ENCODE measurements at regions not wholly inside any gene's neighbourhood (a gene's known extent, or its start where the extent isn't known, plus 50 kb on each side); places are given as distances from the start of the nearest gene placed in this dataset.

GRCh38 chr1:112237983-112238545, 157.9 kb upstream of the CTTNBP2NL start:
- H3K4me2 ChIP-seq (ENCODE audit: control insufficient read depth, insufficient read depth) = no peak overlapping the region
- no peaks in the 10 kb centered on the region for H3K9me3 ChIP-seq (replicated peaks; ENCODE audit: control insufficient read depth, insufficient read depth, low read length)

GRCh38 chr1:112239683-112240330, 156.2 kb upstream of the CTTNBP2NL start:
- H3K9ac ChIP-seq (ENCODE audit: control insufficient read depth, insufficient read depth, low read length) = no peak overlapping the region
- no peaks in the 10 kb centered on the region for H3K4me1 ChIP-seq (ENCODE audit: control insufficient read depth, insufficient read depth, low read length)
- FAIRE-seq = no peak

More at GRCh38 chr1:112237983-112238545, 157.9 kb upstream of the CTTNBP2NL start:
- DNase-seq (ENCODE audit: low read depth, low spot score) (no peak), FAIRE-seq (no peak), ATAC-seq (no peak)
- Histone ChIP-seq H3K36me3 (ENCODE audit: control insufficient read depth in 2 of 2, insufficient read depth in 2 of 2, low read length in 1 of 2) (no peaks in the 10 kb centered on the region), H3K9ac (ENCODE audit: control insufficient read depth, insufficient read depth, low read length) (no peak overlapping the region), H2AFZ (ENCODE audit: control insufficient read depth, low read depth, low read length) (no peak overlapping the region), H4K20me1 (ENCODE audit: control insufficient read depth, insufficient read depth) (no peaks in the 10 kb centered on the region), H3K79me2 (ENCODE audit: control insufficient read depth, insufficient read depth, low read length) (no peaks in the 10 kb centered on the region), H3K4me1 (ENCODE audit: control insufficient read depth, insufficient read depth, low read length) (no peaks in the 10 kb centered on the region), H3K27ac (ENCODE audit: control insufficient read depth, insufficient read depth) (no peak overlapping the region), H3K4me3 (no peak overlapping the region), H3K27me3 (replicated peaks in 1 of 2; ENCODE audit: control insufficient read depth in 2 of 2, insufficient read depth in 2 of 2, low read length in 1 of 2) (no peaks in the 10 kb centered on the region; a peak in 1 of 4 replicates)
- SMC1A ChIA-PET (ENCODE audit: uncharacterized antibody, unreplicated experiment) = no interaction called here
- intact Hi-C loops (cut with micrococcal nuclease; ENCODE audit: unreplicated experiment) = no loop called here
- RAD21 ChIA-PET (ENCODE audit: unreplicated experiment) = no interaction called here
- BruUV-seq (replicated peaks) = no TSS peak
- in situ Hi-C loops (cut with MboI) = no loop called here
- TF ChIP-seq CEBPB (IDR thresholded peaks at IDR 0.05; ENCODE audit: borderline replicate concordance in 1 of 2, low read depth in 2 of 2, low read length in 2 of 2) = no peak
- TF ChIP-seq ATF3 (IDR thresholded peaks at IDR 0.05; ENCODE audit: borderline replicate concordance, extremely low read depth, low read depth, low read length) = no peak
- TF ChIP-seq SUPT20H (IDR thresholded peaks at IDR 0.05; ENCODE audit: borderline replicate concordance, control insufficient read depth, low read depth, low read length) = no peak
- TF ChIP-seq SMAD1 (IDR thresholded peaks at IDR 0.05; ENCODE audit: low read depth, partially characterized antibody) = no peak
- TF ChIP-seq KAT2A (conservative IDR thresholded peaks at IDR 0.05; ENCODE audit: control insufficient read depth, low read depth, low read length) = no peak
- no peak for TF ChIP-seq RBBP5 (conservative IDR thresholded peaks at IDR 0.05)
- CTCF ChIA-PET = no interaction called here
- POLR2A ChIA-PET = no interaction called here
- WGBS (ENCODE audit: insufficient coverage, insufficient replicate concordance, low lambda C conversion rate, missing lambda C conversion rate) = 0% methylated on average over 2 of the region's 2 CpGs

More at GRCh38 chr1:112239683-112240330, 156.2 kb upstream of the CTTNBP2NL start:
- intact Hi-C loops (cut with micrococcal nuclease; ENCODE audit: unreplicated experiment) (no loop called here), in situ Hi-C loops (cut with MboI) (no loop called here)
- Histone ChIP-seq H3K4me3 (no peak overlapping the region), H3K79me2 (ENCODE audit: control insufficient read depth, insufficient read depth, low read length) (no peaks in the 10 kb centered on the region), H3K27ac (ENCODE audit: control insufficient read depth, insufficient read depth) (no peak overlapping the region), H3K27me3 (replicated peaks in 1 of 2; ENCODE audit: control insufficient read depth in 2 of 2, insufficient read depth in 2 of 2, low read length in 1 of 2) (no peaks in the 10 kb centered on the region; a peak in 1 of 4 replicates), H2AFZ (ENCODE audit: control insufficient read depth, low read depth, low read length) (no peak overlapping the region), H3K36me3 (ENCODE audit: control insufficient read depth in 2 of 2, insufficient read depth in 2 of 2, low read length in 1 of 2) (no peaks in the 10 kb centered on the region), H4K20me1 (ENCODE audit: control insufficient read depth, insufficient read depth) (no peaks in the 10 kb centered on the region), H3K4me2 (ENCODE audit: control insufficient read depth, insufficient read depth) (no peak overlapping the region), H3K9me3 (replicated peaks; ENCODE audit: control insufficient read depth, insufficient read depth, low read length) (no peaks in the 10 kb centered on the region)
- 17% methylated on average over 6 of the region's 6 CpGs for WGBS (ENCODE audit: insufficient coverage, insufficient replicate concordance, low lambda C conversion rate, missing lambda C conversion rate)
- POLR2A ChIA-PET = no interaction called here
- ATAC-seq (no peak), DNase-seq (ENCODE audit: low read depth, low spot score) (no peak)
- BruUV-seq (replicated peaks) = no TSS peak
- SMC1A ChIA-PET (ENCODE audit: uncharacterized antibody, unreplicated experiment) = no interaction called here
- TF ChIP-seq NFIC (IDR thresholded peaks at IDR 0.05; ENCODE audit: low read depth, low read length) (no peak), RFX5 (IDR thresholded peaks at IDR 0.05; ENCODE audit: low read depth, low read length) (no peak), HCFC1 (IDR thresholded peaks at IDR 0.05; ENCODE audit: low read length) (no peak), NFYA (IDR thresholded peaks at IDR 0.05; ENCODE audit: borderline replicate concordance, low read depth, low read length) (no peak), SP1 (IDR thresholded peaks at IDR 0.05; ENCODE audit: low read depth, low read length) (no peak), RAD51 (IDR thresholded peaks at IDR 0.05) (no peak), SRF (IDR thresholded peaks at IDR 0.05; ENCODE audit: low read depth in 2 of 2, low read length in 2 of 2) (no peak), ZNF687 (IDR thresholded peaks at IDR 0.05) (no peak)
- RAD21 ChIA-PET (ENCODE audit: unreplicated experiment) = no interaction called here
- CTCF ChIA-PET = no interaction called here

All from GM12878 (cell line).